ENCODE measurements at regions not wholly inside any gene's neighbourhood (a gene's known extent, or its start where the extent isn't known, plus 50 kb on each side); places are given as distances from the start of the nearest gene placed in this dataset.

DNA sequence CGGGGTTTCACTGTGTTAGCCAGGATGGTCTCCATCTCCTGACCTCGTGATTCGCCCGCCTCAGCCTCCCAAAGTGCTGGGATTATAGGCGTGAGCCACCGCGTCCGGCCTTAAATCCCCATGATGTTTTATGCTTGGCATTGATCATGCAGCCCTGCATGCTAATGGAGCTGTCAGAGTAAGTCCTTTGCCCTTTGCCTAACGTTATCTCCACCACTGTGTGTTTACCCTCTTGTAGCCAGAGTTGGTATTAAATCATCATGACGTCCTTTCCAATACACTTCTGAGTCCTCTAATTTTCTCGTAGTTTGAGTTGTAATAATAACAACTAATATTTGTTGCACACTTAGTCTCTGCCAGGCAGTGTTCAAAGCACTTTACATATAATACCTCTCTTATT is 57.2 kb upstream of the ZFAND5 start:
- Histone ChIP-seq H2AFZ (no peak overlapping the region), H3F3A (replicated peaks; ENCODE audit: low read depth) (no peaks in the 10 kb centered on the region), H3K9me2 (ENCODE audit: insufficient read depth) (peaks cover 3% of the 10 kb centered on the region; the same call in 1 of the 2 replicates), H3K4me3 (no peak overlapping the region), H3K27ac (ENCODE audit: low read depth) (no peak overlapping the region), H3K36me3 (ENCODE audit: insufficient read depth) (no peaks in the 10 kb centered on the region), H3K27me3 (ENCODE audit: insufficient read depth) (no peaks in the 10 kb centered on the region), H3K4me2 (no peak overlapping the region), H4K20me1 (replicated peaks; ENCODE audit: insufficient read depth) (no peaks in the 10 kb centered on the region), H3K79me2 (replicated peaks; ENCODE audit: insufficient read depth) (no peaks in the 10 kb centered on the region), H3K4me1 (ENCODE audit: insufficient read depth) (no peaks in the 10 kb centered on the region)
- Mint-ChIP-seq H3K4me1 (no peaks in the 10 kb centered on the region), H3K27ac (no peak overlapping the region), H3K9me3 (no peaks in the 10 kb centered on the region; the same call in 2 of the 3 replicates), H3K36me3 (ENCODE audit: low read depth) (no peaks in the 10 kb centered on the region; the same call in 2 of the 3 replicates), H3K4me3 (no peak overlapping the region), H3K27me3 (ENCODE audit: insufficient read depth, low read depth, poor library complexity) (peaks cover 2% of the 10 kb centered on the region)
- no peak for DNase-seq (ENCODE audit: low spot score)
- no peak for TF ChIP-seq ZNF114 (CRISPR knock-in tag; IDR thresholded peaks at IDR 0.05)
- no peak for ATAC-seq

DNA sequence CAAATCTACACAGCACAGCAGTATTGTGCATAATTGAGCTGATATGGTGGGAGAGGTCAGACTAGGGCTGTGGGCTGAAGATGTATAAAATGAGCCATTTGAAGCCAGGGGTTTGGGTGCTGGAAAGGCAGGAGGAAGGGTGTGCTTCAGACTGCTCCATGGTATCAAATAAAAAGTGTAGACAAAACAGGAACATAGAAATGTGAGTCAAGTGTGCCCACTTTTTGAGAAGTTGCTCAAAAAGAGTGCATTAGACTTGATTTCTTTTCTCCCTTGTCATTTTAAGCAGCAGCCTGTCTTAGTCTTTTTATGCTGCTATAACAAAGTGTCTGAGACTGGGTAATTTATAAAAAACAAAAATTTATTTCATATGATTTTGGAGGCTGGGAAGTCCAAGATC is 55.8 kb upstream of the ZFAND5 start:
- Histone ChIP-seq H3K4me3 (no peak overlapping the region), H3K36me3 (ENCODE audit: insufficient read depth) (no peaks in the 10 kb centered on the region), H3F3A (replicated peaks; ENCODE audit: low read depth) (no peaks in the 10 kb centered on the region), H3K27ac (ENCODE audit: low read depth) (no peak overlapping the region), H2AFZ (no peak overlapping the region), H3K9me2 (ENCODE audit: insufficient read depth) (peaks cover 3% of the 10 kb centered on the region; the same call in 1 of the 2 replicates), H4K20me1 (replicated peaks; ENCODE audit: insufficient read depth) (no peaks in the 10 kb centered on the region), H3K4me2 (no peak overlapping the region), H3K4me1 (ENCODE audit: insufficient read depth) (no peaks in the 10 kb centered on the region), H3K27me3 (ENCODE audit: insufficient read depth) (no peaks in the 10 kb centered on the region), H3K79me2 (replicated peaks; ENCODE audit: insufficient read depth) (no peaks in the 10 kb centered on the region)
- no peak overlapping the region for H3K4me3 Mint-ChIP-seq
- H3K27me3 Mint-ChIP-seq (ENCODE audit: insufficient read depth, low read depth, poor library complexity), result peaks cover 2% of the 10 kb centered on the region
- H3K36me3 Mint-ChIP-seq (ENCODE audit: low read depth), result no peaks in the 10 kb centered on the region; the same call in 2 of the 3 replicates
- H3K9me3 Mint-ChIP-seq, result no peaks in the 10 kb centered on the region; the same call in 2 of the 3 replicates
- no peak overlapping the region for H3K27ac Mint-ChIP-seq
- DNase-seq (ENCODE audit: low spot score) (no peak), ATAC-seq (no peak)
- no peaks in the 10 kb centered on the region for H3K4me1 Mint-ChIP-seq
- TF ChIP-seq NANOG (IDR thresholded peaks at IDR 0.05; ENCODE audit: borderline replicate concordance), result no peak
- no peak for TF ChIP-seq STAT1 (IDR thresholded peaks at IDR 0.05; ENCODE audit: unreplicated experiment)
- TF ChIP-seq EZH2 (IDR thresholded peaks at IDR 0.05; ENCODE audit: low read depth, unreplicated experiment), result no peak
- TF ChIP-seq, protein P1, sequence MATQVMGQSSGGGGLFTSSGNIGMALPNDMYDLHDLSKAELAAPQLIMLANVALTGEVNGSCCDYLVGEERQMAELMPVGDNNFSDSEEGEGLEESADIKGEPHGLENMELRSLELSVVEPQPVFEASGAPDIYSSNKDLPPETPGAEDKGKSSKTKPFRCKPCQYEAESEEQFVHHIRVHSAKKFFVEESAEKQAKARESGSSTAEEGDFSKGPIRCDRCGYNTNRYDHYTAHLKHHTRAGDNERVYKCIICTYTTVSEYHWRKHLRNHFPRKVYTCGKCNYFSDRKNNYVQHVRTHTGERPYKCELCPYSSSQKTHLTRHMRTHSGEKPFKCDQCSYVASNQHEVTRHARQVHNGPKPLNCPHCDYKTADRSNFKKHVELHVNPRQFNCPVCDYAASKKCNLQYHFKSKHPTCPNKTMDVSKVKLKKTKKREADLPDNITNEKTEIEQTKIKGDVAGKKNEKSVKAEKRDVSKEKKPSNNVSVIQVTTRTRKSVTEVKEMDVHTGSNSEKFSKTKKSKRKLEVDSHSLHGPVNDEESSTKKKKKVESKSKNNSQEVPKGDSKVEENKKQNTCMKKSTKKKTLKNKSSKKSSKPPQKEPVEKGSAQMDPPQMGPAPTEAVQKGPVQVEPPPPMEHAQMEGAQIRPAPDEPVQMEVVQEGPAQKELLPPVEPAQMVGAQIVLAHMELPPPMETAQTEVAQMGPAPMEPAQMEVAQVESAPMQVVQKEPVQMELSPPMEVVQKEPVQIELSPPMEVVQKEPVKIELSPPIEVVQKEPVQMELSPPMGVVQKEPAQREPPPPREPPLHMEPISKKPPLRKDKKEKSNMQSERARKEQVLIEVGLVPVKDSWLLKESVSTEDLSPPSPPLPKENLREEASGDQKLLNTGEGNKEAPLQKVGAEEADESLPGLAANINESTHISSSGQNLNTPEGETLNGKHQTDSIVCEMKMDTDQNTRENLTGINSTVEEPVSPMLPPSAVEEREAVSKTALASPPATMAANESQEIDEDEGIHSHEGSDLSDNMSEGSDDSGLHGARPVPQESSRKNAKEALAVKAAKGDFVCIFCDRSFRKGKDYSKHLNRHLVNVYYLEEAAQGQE (IDR thresholded peaks at IDR 0.05; ENCODE audit: unreplicated experiment), result no peak
- TF ChIP-seq ZNF114 (CRISPR knock-in tag; IDR thresholded peaks at IDR 0.05), result no peak
- TF ChIP-seq POLR2AphosphoS5 (IDR thresholded peaks at IDR 0.05; ENCODE audit: low read depth), result no peak
- TF ChIP-seq, protein P2, sequence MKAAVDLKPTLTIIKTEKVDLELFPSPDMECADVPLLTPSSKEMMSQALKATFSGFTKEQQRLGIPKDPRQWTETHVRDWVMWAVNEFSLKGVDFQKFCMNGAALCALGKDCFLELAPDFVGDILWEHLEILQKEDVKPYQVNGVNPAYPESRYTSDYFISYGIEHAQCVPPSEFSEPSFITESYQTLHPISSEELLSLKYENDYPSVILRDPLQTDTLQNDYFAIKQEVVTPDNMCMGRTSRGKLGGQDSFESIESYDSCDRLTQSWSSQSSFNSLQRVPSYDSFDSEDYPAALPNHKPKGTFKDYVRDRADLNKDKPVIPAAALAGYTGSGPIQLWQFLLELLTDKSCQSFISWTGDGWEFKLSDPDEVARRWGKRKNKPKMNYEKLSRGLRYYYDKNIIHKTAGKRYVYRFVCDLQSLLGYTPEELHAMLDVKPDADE (IDR thresholded peaks at IDR 0.05), result no peak
- no peak for TF ChIP-seq JUNB (IDR thresholded peaks at IDR 0.05; ENCODE audit: unreplicated experiment)
- TF ChIP-seq, protein P3, sequence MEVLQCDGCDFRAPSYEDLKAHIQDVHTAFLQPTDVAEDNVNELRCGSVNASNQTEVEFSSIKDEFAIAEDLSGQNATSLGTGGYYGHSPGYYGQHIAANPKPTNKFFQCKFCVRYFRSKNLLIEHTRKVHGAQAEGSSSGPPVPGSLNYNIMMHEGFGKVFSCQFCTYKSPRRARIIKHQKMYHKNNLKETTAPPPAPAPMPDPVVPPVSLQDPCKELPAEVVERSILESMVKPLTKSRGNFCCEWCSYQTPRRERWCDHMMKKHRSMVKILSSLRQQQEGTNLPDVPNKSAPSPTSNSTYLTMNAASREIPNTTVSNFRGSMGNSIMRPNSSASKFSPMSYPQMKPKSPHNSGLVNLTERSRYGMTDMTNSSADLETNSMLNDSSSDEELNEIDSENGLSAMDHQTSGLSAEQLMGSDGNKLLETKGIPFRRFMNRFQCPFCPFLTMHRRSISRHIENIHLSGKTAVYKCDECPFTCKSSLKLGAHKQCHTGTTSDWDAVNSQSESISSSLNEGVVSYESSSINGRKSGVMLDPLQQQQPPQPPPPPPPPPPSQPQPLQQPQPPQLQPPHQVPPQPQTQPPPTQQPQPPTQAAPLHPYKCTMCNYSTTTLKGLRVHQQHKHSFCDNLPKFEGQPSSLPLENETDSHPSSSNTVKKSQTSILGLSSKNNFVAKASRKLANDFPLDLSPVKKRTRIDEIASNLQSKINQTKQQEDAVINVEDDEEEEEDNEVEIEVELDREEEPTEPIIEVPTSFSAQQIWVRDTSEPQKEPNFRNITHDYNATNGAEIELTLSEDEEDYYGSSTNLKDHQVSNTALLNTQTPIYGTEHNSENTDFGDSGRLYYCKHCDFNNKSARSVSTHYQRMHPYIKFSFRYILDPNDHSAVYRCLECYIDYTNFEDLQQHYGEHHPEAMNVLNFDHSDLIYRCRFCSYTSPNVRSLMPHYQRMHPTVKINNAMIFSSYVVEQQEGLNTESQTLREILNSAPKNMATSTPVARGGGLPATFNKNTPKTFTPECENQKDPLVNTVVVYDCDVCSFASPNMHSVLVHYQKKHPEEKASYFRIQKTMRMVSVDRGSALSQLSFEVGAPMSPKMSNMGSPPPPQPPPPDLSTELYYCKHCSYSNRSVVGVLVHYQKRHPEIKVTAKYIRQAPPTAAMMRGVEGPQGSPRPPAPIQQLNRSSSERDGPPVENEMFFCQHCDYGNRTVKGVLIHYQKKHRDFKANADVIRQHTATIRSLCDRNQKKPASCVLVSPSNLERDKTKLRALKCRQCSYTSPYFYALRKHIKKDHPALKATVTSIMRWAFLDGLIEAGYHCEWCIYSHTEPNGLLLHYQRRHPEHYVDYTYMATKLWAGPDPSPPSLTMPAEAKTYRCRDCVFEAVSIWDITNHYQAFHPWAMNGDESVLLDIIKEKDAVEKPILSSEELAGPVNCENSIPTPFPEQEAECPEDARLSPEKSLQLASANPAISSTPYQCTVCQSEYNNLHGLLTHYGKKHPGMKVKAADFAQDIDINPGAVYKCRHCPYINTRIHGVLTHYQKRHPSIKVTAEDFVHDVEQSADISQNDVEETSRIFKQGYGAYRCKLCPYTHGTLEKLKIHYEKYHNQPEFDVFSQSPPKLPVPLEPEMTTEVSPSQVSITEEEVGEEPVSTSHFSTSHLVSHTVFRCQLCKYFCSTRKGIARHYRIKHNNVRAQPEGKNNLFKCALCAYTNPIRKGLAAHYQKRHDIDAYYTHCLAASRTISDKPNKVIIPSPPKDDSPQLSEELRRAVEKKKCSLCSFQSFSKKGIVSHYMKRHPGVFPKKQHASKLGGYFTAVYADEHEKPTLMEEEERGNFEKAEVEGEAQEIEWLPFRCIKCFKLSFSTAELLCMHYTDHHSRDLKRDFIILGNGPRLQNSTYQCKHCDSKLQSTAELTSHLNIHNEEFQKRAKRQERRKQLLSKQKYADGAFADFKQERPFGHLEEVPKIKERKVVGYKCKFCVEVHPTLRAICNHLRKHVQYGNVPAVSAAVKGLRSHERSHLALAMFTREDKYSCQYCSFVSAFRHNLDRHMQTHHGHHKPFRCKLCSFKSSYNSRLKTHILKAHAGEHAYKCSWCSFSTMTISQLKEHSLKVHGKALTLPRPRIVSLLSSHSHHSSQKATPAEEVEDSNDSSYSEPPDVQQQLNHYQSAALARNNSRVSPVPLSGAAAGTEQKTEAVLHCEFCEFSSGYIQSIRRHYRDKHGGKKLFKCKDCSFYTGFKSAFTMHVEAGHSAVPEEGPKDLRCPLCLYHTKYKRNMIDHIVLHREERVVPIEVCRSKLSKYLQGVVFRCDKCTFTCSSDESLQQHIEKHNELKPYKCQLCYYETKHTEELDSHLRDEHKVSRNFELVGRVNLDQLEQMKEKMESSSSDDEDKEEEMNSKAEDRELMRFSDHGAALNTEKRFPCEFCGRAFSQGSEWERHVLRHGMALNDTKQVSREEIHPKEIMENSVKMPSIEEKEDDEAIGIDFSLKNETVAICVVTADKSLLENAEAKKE (CRISPR knock-in tag; IDR thresholded peaks at IDR 0.05), result no peak
- TF ChIP-seq EZH2phosphoT487 (IDR thresholded peaks at IDR 0.05; ENCODE audit: unreplicated experiment), result no peak
- TF ChIP-seq CREB1 (CRISPR knock-in tag; IDR thresholded peaks at IDR 0.05; ENCODE audit: low read depth), result no peak
- TF ChIP-seq ZNF331 (CRISPR knock-in tag; IDR thresholded peaks at IDR 0.05; ENCODE audit: low read depth), result no peak
